Inflammatory macrophage treated with lipopolysaccharide for 4 hours (primary cell): ENCODE measurements at regions not wholly inside any gene's neighbourhood (a gene's known extent, or its start where the extent isn't known, plus 50 kb on each side); places are given as distances from the start of the nearest gene placed in this dataset.
"Not testable (repeated sequence)": the region's sequence is repeated elsewhere in the genome, so short reads cannot be mapped to it uniquely, and the experiment has no call there.

Experiments
- DNase-seq: peaks from one replicate; pipeline ENCODE4 v3.0.0-alpha.2; 2020

DNA sequence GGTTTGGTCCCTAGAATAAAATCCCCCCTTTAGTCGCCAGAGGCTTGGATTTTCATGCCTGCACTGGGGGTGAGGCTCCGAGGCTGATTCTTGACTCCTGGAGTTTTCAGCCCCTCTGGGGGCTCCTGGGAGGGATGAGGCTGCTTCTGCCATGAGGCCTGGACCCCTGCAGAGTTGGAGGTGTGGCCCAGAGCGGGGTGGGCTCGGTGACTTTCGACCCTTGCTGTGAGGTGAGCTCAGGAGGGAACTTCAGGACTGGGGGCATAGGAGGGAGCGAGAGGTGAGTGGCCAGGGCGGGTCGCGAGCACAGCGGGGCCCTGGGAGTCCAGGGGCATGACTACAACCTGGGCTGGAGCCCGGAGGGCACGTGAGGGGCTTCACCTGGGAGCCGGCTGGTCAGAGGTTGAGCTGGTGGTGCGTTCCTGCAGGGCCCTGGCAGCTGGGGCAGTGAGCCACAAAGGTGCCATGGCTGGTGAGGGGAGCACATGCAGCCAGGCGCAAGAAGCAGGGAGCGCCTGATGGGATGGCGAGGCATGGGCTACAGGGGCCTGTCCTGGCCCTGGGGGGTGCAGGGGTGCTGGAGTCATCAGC is 168.2 kb downstream of the KIF26A start:
- no peak for DNase-seq

DNA sequence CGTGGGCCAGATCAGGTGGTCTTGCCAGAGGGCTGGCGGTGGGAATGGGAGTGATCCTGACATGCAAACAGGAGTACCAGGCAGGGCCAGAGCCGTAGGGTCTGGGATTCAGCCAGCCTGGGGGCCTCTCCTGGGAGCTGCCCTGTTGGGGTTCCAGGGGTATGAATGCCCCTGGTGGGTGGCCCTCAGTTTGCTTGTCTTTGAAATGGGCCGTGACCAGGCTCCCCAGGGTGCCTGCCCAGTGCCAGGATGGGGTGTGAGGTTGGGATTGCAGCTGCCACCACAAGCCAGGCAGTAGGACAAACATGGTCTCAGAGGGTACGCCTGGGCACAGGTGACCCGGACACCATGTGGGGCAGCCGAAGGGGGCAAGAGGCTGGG is 168.8 kb downstream of the KIF26A start:
- no peak for DNase-seq

DNA sequence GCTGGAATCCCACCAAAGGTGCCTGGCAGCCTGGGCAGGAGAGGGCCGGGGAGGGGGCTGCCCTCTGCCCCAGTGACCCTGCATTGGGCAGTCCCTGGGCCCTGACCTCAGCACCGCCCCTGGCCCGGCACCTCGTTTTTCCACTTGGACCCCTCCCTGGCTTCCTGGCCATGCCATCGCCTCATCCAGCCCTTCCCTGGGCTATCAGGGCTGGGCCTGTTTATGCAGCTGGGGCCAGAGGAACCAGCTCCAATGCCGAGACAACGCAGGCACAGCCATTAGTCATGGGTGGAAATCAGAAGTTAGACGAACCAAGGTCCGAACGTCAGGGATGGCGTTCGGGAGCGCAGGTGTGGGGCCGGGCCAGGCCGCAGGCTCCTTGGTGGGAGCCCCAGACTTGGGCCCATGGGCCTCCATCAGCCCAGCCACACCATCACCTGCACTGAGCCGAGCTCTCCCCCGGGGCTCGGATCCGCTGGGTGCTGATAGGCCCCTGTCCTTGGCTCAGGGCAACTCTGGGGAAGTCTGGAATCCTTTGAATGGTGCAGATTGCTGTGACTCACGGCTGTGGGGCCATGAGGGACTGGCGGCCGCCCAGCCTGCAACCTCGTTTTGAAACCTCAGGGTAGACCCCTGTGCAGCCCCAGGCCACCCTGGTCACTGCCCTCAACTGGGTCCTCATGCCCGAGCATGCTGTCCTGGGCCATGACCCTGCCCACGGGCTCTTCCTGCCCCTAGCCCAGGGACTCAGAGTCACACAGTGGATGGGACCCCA is 169.4 kb downstream of the KIF26A start:
- DNase-seq: no peak

DNA sequence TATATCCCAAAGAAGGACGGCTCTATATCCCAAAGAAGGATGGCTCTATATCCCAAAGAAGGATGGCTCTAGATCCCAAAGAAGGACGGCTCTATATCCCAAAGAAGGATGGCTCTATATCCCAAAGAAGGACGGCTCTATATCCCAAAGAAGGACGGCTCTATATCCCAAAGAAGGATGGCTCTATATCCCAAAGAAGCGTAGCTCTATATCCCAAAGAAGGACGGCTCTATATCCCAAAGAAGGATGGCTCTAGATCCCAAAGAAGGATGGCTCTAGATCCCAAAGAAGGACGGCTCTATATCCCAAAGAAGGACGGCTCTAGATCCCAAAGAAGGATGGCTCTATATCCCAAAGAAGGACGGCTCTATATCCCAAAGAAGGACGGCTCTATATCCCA is 170.1 kb downstream of the KIF26A start:
- not testable (repeated sequence) for DNase-seq

DNA sequence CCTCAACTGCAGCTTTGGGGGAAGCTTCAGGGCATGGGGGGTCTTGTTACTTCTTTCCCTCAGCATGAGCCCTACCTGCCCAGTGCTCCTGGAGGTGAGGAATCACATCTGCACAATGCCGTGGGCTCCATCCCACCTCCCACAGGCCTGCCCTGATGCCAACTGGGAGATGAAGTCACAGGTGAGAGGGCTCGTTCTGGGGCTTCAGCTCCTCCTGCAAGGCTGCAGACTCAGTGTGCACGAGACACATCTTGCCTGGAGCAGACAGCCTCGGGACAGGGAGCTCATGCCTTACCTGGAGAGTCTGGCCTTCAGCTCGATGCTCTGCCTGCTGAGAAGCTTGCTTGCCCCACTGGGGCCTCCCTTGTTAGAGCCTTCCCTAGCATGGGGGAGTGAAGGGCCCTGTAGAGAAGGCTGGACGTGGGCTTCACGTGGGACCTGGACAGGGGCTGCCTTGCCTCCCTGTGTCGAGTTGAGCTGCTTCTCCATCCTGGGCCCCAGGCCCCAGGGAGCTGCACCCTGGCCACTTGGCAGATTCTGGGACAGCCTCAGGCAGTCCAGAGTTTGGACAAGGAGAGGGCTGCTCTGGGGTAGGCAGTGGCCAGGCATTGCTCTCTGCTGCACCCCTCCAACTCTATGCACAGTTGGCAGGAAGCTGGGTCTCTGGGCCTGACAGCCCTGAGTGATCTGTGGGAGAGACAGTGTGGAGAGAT is 171.4 kb downstream of the KIF26A start:
- no peak for DNase-seq

DNA sequence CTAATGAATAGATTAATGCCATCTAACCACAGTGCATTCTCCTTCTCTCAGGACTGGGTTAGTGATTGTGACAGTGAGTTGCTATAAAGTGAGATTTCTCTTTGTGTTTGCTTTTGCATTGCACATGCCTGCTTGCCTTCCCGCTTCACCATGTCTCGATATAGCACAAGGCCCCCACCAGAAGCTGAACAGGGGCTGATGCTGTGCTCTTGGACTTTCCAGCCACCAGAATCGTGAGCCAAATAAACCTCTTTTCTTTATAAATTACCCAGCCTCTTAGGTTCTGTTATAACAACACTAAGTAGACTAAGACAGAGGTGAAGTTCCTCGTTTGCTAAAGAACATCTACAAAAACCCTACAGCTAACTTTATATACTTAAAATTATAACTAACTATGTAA is 173.0 kb downstream of the KIF26A start:
- no peak for DNase-seq

DNA sequence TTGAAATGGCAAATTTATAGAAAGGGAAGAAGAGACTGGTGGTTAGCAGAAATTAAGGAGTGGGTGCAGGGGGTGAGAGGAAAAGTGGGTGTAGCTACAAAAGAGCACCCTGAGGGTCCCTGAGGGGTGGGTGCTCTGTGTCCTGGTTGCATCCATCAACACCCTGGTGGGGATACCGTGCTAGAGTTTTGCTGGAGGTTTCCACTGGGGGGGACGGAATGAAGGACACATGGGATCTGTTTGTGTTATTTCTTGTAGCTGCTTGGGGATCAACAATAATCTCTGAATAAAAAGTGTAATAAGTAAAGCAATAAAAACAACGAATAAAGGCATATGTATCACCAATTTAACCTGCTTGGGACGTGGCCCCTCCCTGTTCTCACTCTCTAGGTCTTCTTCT is 175.3 kb downstream of the KIF26A start:
- no peak for DNase-seq

DNA sequence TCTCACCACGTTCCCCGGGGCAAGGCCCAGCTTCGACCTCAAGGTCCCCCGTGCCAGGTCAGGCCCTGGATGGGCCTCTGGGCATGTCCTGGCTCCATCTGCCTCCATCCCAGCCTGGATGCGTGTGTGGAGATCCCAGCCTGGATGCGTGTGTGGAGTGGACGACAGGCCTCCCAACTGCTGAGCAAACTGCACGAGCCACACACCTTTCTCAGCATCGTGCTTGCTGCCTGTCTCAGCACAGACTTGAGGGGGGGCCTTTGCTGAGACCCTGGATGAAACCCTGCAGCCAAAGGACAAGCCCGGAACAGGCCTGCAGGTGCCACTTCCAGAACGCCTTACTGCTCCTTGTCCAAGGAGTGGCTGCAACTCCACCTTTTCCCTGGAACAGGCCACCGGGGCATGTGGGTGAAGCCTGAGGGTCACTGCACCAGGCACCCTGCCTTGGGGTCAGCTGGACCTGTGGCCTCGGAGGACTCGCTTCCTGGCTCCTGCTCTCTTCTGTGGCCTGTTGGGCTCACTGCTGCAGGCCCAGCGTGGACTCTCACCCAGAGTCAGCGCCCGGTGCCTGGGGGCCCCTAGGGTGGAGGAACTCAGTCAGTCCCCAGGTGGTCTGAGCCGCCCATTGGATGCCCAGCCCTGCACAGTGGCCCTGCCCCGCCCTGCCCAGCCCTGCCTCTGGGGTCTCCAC is 176.0 kb downstream of the KIF26A start:
- no peak for DNase-seq

DNA sequence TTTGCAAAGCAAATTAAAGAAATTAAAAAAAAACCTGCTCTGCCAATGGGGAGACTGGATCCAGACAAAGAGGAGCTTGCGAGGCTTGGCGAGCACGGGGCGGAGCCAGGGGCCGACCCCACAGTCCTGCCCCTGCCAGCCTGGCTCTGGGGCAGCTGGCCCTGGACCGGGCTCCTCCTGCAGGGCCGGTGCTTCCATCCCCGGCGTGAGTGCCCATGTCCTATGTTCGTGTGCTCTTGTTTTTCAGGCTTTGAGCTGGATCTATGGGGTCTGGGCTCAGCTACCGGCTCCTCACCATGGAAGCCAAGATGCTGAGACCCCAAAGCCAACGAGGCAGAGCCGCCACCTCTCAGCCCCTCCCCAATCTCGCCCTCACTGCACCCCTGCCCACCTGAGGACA is 176.8 kb downstream of the KIF26A start:
- no peak for DNase-seq

DNA sequence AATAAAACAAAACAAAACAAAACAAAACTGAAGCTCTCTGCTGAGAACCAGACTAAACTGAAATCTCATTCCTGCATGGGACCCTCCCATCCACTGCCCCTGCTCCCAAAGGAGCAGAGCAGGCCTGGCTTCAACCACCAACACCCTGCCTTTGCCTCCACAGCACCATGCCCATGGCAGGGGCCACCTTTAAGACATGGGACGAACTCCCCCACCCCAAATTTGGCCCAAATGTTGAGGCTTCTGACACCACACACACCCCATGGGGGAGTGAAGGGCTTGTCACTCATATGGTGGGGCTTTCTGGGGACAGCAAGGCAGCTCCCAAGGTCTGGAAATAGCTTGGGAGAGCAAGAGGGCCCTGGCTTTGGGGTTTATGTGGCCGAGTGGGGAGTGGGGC is 177.2 kb downstream of the KIF26A start:
- no peak for DNase-seq

DNA sequence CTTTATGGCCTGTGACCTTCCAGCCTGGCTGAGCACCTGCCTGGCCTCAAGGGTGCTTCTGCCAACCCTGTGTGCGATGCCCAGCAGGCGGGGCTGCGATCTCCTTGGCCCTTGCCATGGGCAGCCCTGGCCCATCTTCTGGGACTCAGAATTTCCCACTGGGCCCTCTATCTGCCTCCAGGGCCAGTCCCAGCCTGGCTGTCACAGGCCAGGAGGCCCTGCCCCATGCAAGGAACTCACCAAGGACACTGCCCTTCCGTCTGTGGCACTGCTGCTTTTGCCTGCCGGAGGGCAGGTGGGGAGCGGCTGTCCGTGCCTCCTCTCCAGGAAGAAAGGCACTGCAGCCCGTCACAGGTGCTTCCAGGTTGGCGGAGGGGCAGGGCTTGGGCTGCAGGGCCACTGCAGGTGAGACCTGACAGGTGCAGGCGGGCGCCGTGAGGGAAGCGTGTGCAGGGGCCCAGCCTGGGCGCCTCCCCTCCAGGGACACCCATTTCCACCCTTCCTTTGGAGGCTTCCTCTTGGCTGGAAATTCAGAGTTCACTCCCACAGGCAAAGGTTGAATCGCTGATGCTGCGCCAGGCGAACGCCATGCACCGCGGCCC is 177.8 kb downstream of the KIF26A start:
- DNase-seq: no peak

DNA sequence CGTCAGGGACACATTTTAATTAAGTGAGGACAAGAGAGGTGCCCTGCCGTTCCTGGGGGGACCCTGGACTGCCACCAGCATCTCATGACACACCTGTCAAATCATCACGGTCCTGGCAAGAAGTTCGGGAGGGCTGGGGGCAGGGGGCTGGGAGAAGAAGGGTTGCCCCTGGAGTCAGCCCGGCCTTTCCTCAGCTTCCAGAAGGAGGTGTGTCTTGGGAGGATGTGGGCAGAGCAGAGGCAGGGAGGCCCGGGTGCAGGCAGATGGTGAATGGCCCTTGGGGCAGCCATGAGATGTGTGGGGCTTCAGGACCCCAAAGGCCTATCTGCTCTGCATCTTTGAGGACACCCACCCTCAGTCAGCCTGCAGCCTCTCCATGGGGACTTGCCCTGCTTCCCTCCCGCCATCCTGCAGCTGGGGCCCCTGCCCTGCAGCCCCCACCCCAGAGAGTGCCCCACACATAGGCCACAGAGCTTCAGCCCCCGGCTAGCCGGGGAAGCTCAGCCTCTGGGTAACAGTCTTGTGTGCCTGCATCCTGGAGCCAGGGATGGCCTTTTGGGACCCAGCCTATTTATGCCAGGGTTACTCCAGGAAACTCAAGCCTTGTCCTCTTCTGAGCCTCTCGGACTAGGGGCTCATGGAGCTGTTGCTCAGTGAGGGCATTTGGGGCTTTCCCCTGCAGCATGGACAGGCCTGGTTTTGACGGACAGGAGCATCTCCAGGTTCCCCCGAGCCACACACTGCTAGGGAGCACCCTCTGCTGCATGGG is 178.5 kb downstream of the KIF26A start:
- no peak for DNase-seq

DNA sequence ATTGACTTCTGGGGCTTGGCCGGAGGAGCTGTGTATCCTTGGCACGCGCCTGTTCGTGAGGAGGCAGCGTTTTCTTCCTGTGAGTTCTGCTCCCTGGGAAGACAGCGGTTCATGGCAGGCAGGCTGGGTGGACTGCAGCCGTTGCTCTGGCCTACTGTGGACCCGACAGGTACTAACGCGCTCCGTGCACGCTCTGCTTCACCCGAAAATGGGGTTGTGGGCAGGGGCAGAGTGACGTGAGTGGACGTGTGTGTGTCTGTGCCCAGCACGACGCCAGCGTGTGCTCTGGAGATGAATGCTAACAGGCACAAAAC is 179.1 kb downstream of the KIF26A start:
- DNase-seq: no peak

DNA sequence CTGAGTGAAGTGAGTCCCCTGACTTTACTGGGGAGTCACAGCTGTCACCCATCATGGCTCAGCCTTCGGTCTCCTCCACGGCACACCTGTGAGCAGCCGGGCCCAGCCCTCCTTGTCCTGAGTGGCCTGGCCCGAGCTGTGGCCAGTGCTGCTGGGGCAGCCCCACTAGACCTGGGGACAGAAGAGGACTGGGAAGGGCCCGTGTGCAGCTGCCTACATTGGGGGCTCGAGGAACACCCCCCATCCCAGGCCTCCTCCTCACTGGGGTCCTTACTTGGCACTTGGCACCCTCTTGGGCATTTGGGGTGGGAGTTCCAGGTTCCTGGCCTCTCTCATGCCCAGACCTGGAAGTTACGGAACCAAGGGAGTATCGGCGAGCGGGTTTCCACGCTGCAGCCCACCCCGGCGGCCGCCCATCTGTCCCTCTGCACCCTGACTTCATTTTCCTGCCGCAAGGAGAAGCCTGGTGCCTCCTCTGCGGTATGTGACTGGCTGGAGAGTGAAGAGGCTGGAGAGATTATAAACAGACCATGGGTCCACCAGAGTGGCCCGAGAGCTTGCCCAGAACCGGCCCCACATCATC is 179.7 kb downstream of the KIF26A start:
- DNase-seq: no peak

DNA sequence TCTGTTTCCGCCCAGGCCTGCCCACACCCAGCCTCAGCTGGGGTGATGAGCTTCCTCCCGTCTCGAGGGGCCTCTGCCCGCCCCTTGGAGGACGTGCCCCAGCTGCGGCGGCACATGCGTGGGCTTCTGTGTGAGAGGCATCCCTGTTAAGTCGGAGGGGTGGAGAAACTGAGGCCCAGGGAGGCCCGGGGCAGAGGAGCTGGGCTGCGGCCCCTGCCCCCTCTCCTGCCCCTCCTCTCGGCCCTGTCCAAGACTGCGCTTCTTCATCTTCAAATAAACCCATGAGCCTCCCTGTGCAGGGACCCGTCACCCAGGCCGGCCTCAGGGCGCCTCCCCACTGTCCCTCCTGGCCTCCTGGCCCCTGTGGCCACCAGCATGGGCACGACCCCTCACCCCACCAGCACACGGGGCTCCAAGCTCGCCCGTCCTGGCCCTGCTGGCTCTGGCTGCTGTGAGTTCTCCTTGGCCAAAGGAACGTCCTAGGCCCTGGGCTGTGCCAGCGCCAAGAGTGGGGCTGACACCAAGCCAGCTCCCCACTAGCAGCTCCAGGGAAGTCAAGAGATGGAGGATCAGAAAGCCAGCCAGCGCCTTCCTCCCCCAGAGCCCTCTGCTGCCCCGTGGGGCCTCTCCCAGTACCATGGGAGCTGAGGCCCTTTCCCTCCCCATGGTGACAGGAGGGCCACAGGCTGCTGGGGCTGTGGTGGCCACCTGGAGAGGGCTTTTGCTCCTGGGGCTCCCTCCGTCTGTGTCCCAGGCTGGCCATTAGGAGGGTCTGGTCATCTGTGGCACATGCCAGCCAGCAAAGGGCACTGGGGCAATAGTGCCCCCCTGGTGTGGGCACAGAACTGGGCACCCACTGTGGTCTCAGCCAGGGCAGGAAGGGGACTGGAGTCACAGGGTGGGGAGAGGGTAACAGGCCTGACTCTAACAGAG is 180.4 kb downstream of the KIF26A start:
- DNase-seq: no peak

DNA sequence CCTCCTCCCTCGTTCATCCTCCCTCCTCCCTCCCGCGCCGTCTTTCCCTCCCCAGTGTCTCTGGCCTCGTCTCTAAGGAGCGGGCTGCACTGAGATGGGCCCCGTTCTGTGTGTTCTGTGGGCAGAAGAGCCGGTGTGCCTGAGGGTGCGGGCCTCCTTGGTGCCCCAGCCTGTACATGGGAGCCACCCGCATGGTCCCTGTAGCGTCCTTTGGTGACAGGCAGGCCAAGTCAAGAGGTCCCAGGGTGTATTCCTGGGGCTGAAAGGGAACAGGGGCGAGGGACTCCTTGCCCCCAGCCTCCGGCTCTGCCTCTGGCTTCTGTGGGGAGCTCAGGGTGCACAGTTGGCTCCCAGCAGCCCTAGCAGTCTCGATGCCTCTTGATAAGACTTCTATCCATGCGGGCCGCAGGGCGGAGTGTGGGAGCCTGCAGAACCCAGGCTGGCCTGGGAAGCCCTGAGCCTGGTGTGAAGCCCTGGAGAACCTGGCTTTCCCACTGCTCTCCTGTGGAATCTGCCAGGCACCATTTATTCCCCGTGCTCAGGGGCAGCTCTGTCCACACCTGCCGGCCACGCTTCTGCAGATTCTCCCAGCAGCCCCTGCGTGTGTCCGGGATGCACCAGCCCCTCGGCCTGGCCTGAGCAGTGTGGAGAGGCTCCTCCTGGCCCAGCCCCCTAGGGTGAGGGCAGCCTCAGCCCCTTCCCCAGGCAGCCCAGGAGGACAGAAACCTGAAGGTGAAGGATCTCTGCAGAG is 181.3 kb downstream of the KIF26A start:
- DNase-seq: no peak

DNA sequence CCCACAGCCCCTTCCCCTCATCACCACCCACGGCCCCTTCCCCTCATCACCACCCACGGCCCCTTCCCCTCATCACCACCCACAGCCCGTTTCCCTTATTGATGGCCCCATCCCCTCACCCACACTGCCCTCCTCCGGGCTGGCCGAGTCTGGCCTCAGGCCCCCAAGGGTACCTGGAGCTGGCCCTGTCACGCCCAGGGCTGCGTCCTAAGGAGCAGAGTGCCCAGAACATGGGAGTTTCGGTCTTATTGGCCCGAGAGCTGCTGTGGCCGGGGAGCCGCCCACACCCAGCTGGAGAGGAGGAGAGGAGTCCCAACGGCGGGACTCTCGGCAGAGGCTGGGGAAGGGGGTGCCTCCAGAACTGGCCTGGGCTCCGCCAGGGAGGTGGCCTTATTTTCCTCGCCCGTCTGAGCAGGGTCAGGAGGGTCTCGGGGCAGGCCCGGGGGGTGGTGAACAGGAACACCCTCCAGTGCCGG is 182.3 kb downstream of the KIF26A start:
- no peak for DNase-seq

DNA sequence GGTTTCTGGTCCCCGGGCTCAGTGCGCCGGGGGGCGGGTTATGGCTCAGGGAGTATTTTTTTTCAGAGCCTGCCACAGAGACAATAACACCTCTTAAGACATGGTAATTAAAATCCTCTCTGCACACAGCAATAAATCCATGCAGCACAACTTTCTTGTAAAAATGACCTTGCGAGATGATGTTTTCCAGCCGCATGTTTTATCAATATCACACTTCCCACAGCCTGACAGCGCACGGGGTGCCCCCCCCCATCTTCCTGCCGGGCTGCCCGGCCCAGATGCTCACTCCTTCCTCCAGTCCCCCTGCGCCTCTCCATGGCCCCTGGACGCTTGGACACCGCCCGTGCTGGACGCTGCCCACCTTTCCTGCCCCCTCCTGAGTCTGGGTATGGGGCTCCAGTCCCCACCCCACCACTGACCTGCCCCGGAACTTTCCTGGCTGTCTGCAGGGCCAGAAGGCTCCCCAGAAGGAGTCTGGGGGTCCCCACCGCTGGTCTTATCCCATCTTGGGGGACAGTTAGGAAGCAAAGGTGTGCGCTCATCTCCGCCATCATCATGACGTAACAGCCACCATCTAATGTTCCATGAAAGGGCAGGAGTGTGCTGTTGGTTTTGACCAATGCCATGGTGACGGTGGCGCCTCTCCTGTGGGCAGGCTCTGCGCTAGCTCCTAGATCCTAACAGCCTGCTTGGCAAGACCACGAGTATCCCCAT is 182.9 kb downstream of the KIF26A start:
- no peak for DNase-seq

DNA sequence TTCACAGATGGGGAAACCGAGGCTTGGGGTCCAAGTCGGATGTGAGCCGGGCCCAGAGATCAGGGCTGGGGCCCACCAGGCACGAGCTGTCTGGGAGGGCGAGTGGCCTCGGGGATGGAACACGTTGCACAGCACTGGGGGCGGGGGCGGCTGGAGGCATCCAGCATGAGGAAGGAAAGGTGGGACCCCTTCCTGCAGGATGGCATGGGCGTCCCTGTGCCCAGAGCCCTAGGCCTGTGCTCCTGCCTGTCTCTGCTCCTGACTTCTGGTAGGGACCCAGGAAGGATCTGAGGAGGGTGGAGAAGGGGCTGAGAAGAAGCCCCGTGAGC is 183.4 kb downstream of the KIF26A start:
- DNase-seq: no peak
